ENCODE measurements at regions not wholly inside any gene's neighbourhood (a gene's known extent, or its start where the extent isn't known, plus 50 kb on each side); places are given as distances from the start of the nearest gene placed in this dataset.

- DNase-seq (ENCODE audit: low read depth in 2 of 2), result no peak
Observed at GRCh38 chr2:59015027-59015426, 773.9 kb upstream of the FANCL start.

GRCh38 chr2:59012971-59013370 lies 771.8 kb upstream of the FANCL start:
- no peak for DNase-seq (ENCODE audit: low read depth in 2 of 2)

- no peak for DNase-seq (ENCODE audit: low read depth in 2 of 2)
Observed at GRCh38 chr2:59012234-59012633, 771.1 kb upstream of the FANCL start.

- no peak for DNase-seq (ENCODE audit: low read depth in 2 of 2)
Observed at GRCh38 chr2:59008950-59009349, 767.8 kb upstream of the FANCL start.

- no peak for DNase-seq (ENCODE audit: low read depth in 2 of 2)
Observed at GRCh38 chr2:59005836-59006615, 764.9 kb upstream of the FANCL start.

- no peak for DNase-seq (ENCODE audit: low read depth in 2 of 2)
Observed at GRCh38 chr2:59004621-59005020, 763.5 kb upstream of the FANCL start.

- DNase-seq (ENCODE audit: low read depth in 2 of 2), result no peak
Observed at GRCh38 chr2:59000796-59001195, 759.7 kb upstream of the FANCL start.

- DNase-seq (ENCODE audit: low read depth in 2 of 2), result no peak
Observed at GRCh38 chr2:58992062-58992706, 751.1 kb upstream of the FANCL start.

- no peak for DNase-seq (ENCODE audit: low read depth in 2 of 2)
Observed at GRCh38 chr2:58991357-58991756, 750.2 kb upstream of the FANCL start.

GRCh38 chr2:58985541-58985940 lies 744.4 kb upstream of the FANCL start:
- DNase-seq (ENCODE audit: low read depth in 2 of 2), result no peak

GRCh38 chr2:58984731-58985130 lies 743.6 kb upstream of the FANCL start:
- no peak for DNase-seq (ENCODE audit: low read depth in 2 of 2)

- DNase-seq (ENCODE audit: low read depth in 2 of 2), result no peak
Observed at GRCh38 chr2:58983111-58983510, 742.0 kb upstream of the FANCL start.

GRCh38 chr2:58981237-58981636 lies 740.1 kb upstream of the FANCL start:
- no peak for DNase-seq (ENCODE audit: low read depth in 2 of 2)

- no peak for DNase-seq (ENCODE audit: low read depth in 2 of 2)
Observed at GRCh38 chr2:58976375-58977071, 735.4 kb upstream of the FANCL start.

- DNase-seq (ENCODE audit: low read depth in 2 of 2), result no peak
Observed at GRCh38 chr2:58974881-58975280, 733.8 kb upstream of the FANCL start.

- no peak for DNase-seq (ENCODE audit: low read depth in 2 of 2)
Observed at GRCh38 chr2:58974426-58974825, 733.3 kb upstream of the FANCL start.

GRCh38 chr2:58973811-58974281 lies 732.7 kb upstream of the FANCL start:
- DNase-seq (ENCODE audit: low read depth in 2 of 2), result no peak

GRCh38 chr2:58972737-58973136 lies 731.6 kb upstream of the FANCL start:
- DNase-seq (ENCODE audit: low read depth in 2 of 2), result no peak

- DNase-seq (ENCODE audit: low read depth in 2 of 2), result no peak
Observed at GRCh38 chr2:58971511-58972360, 730.6 kb upstream of the FANCL start.

GRCh38 chr2:58970365-58970764 lies 729.2 kb upstream of the FANCL start:
- no peak for DNase-seq (ENCODE audit: low read depth in 2 of 2)

- DNase-seq (ENCODE audit: low read depth in 2 of 2), result no peak
Observed at GRCh38 chr2:58968885-58969284, 727.8 kb upstream of the FANCL start.

GRCh38 chr2:58967736-58968135 lies 726.6 kb upstream of the FANCL start:
- DNase-seq (ENCODE audit: low read depth in 2 of 2), result no peak

Measured in stimulated activated CD4-positive, alpha-beta T cell treated with anti-CD3 and anti-CD28 coated beads, Interleukin-4, amount 100 ng/mL, for 48 hours (primary cell).